Motor neuron (in vitro differentiated cells): ENCODE measurements at regions not wholly inside any gene's neighbourhood (a gene's known extent, or its start where the extent isn't known, plus 50 kb on each side); places are given as distances from the start of the nearest gene placed in this dataset.
A peak's percentile ranks its signal among the peaks of the same experiment; 100 is the strongest.
"Not testable (repeated sequence)": the region's sequence is repeated elsewhere in the genome, so short reads cannot be mapped to it uniquely, and the experiment has no call there.

Source experiments
- ATAC-seq, 8 experiments: fragments of 200-7000 bp; cut with Tn5 transposase; replicated peaks in 6 of 8; 2 replicates each; pipeline ENCODE4 v1.8.0; 2021; ENCODE audit warnings: mild to moderate bottlenecking in 8 of 8, moderate library complexity in 8 of 8
- H3K27ac ChIP-seq, 2 donors: fragments of 250-450 bp; sonication (Bioruptor Pico); 2 replicates each; pipeline ENCODE4 v1.9.0; 2021; ENCODE audit warnings: antibody characterized with exemption in 2 of 2, mild to moderate bottlenecking in 2 of 2, moderate library complexity in 1 of 2
- H3K4me1 ChIP-seq, 2 donors: fragments of 250-450 bp; sonication (Bioruptor Pico); replicated peaks in 1 of 2; 2 replicates each; pipeline ENCODE4 v1.6.1; 2021; ENCODE audit warnings: antibody characterized with exemption in 2 of 2, mild to moderate bottlenecking in 2 of 2, moderate library complexity in 1 of 2
- H3K4me3 ChIP-seq, 5 donors: fragments of 250-450 bp; sonication (Bioruptor Pico); 2 replicates each; pipeline ENCODE4 v1.9.0; 2021; ENCODE audit warnings: antibody characterized with exemption in 5 of 5, mild to moderate bottlenecking in 5 of 5, moderate library complexity in 4 of 5
- WGBS, 10 experiments: fragments of 450-650 bp; shearing (Covaris generic); methylation state at CpG; one replicate each; pipeline ENCODE4 v1.0.0; 2022; 5-methylcytosine and 5-hydroxymethylcytosine counted together
- in situ Hi-C, 9 experiments: fragments of 400-800 bp; cut with MboI; loops; one replicate each; pipeline ENCODE4 v1.15.0; 2021; ENCODE audit warnings: low sequenced_read_pairs in 9 of 9, low pct_unique_long_range_greater_than_20kb in 2 of 9; ENCODE audit not compliant: unreplicated experiment in 9 of 9

DNA sequence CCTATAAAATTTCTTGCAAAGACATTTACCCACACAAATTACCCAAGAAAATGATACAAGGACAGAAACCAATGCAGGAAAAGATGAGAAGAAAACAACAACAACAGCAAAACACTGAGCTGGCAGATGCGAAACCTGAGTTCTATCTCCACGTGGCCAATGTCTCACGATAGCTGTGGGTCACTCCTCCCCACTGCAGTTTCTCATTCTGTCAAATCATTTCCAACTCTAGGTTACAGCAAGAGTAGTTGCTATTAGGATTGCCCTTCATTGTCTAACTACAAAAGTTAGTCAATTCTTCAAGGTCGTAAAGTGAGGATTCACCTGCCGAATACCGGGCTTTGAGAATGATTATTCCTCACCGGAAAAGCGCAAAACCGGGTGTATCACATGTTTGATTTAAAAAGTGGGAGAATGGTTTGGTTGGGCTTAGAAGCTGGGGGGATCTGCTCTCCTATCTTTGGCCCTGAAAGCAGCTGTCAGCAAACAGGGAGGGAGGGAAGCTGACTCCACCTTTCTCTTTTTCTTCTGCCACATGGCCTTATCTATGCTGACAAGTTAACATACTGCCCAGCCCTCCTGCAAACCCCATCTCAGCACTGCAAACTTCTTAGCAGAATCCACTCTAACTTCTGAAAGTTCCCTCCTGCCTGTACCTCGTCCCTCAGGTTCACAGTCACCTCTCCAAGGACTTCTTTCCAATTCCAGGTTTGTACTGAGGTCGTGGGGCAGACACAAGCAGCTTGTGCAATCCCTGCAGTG is 473.0 kb downstream of the SOX11 start:
- WGBS, 10 experiments = 0 to 85% (median 68%) methylated on average over 2 to 11 of the region's 11 CpGs; no CpG with 5 or more reads in 1 of the 10 experiments
- in situ Hi-C loops = no loop called here
- peak in 1 of 8 experiments; percentile 37 for ATAC-seq
- Histone ChIP-seq H3K4me3 (no peak overlapping the region), H3K4me1 (peaks cover 3 to 12% of the 10 kb centered on the region in 2 donors), H3K27ac (no peak overlapping the region)

DNA sequence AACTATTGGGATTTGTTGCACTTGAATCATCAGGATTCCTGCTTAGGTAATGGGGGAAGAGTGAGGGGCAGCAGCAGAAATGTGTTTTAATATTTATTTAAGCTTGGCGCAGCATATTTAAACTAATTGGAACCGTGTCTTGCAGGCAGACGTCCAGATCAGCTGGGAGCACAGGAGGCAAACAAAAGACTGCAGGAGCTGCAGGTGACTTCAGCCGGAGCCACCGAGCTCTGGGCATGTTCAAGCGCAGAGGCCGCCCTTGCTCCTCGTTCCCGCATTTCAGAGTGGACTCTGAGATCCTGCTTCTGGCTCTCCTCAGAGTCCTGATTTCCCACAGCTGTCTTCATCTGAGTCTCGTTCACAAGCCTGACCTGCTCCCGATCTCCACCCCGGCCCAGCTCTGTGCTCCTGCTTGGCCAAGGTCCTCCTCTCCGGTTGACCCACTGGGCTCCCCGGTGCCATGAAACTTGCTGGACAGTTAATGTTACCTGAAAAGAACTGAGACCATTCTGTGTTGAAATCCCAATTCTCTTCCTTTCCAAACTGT is 475.5 kb downstream of the SOX11 start:
- no peak for ATAC-seq
- Histone ChIP-seq H3K27ac (no peak overlapping the region), H3K4me1 (peaks cover 3 to 12% of the 10 kb centered on the region in 2 donors), H3K4me3 (no peak overlapping the region)
- WGBS, 10 experiments = 0 to 100% (median 89%) methylated on average over 1 to 9 of the region's 14 CpGs; no CpG with 5 or more reads in 1 of the 10 experiments
- in situ Hi-C loops = no loop called here

DNA sequence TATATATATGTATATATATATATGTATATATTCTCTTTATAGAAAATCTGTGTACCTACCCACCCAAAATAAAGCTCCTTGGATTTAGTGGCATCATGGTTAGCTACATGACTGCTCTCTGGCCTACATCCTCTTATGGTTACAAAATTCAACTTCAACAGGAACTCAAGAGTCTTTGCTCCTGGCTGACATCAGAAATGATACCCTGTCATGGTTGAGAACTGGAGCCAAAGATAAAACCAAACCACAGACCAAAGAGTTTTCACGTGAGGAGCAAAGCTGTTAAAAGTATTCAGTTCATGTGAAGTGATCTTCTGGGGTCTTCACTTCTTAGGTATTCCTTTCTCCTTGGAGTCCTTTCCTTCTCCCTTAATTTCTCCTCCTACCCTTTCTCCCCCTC is 476.3 kb downstream of the SOX11 start:
- in situ Hi-C loops = no loop called here
- H3K4me1 ChIP-seq = peaks cover 3 to 12% of the 10 kb centered on the region in 2 donors
- H3K27ac ChIP-seq = no peak overlapping the region
- no peak for ATAC-seq
- H3K4me3 ChIP-seq = no peak overlapping the region
- WGBS, 10 experiments = 0 to 88% (median 25%) methylated on average over 1 of the region's 1 CpG; no CpG with 5 or more reads in 6 of the 10 experiments

DNA sequence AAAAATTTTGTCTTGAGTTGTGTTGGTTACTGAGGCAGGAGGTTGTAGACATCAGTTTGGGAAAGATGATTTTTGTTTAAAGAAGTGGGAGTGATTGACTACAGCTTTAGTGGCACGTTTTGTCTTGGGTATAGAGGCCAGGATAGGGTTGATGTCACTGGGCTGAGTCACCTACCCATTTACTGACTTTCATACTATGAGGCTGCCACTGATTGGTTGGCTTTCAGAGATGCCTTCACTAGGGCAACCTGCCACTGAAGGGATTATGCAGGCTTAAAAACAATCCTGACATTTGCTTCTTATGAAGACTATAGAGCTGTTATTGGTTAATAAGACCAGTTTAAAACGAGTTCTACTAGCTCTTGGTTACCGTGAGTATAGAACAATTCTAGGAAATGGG is 479.1 kb downstream of the SOX11 start:
- in situ Hi-C loops = no loop called here
- Histone ChIP-seq H3K4me3 (no peak overlapping the region), H3K4me1 (no peaks in the 10 kb centered on the region), H3K27ac (no peak overlapping the region)
- 13 to 89% (median 52%) methylated on average over 1 to 3 of the region's 3 CpGs; no CpG with 5 or more reads in 2 of the 10 experiments for WGBS, 10 experiments
- peak in 3 of 8 experiments; percentile 26 to 80 (median 69) for ATAC-seq

DNA sequence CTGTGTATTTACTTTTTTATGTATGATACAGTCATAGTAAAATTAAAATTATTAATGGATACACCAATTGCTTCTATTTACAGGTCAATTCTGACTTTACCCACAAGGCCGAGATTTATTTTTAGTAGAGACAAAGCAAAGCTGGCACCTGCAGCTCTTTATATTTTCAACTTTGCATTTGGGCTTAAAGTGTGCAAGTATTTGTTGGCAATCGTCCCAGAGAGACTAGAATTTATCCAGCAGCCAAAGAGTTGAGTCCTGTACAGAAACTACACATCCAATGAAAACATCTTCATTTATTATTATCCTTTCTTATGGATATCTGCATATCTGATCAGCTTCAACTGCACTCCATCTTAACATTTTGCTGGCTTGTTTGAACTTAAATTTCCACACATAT is 485.6 kb downstream of the SOX11 start:
- ATAC-seq = no peak
- in situ Hi-C loops = no loop called here
- no peaks in the 10 kb centered on the region for H3K4me1 ChIP-seq
- no peak overlapping the region for H3K27ac ChIP-seq
- no peak overlapping the region for H3K4me3 ChIP-seq
- 7 to 100% (median 67%) methylated on average over 1 to 2 of the region's 2 CpGs; no CpG with 5 or more reads in 1 of the 10 experiments for WGBS, 10 experiments

DNA sequence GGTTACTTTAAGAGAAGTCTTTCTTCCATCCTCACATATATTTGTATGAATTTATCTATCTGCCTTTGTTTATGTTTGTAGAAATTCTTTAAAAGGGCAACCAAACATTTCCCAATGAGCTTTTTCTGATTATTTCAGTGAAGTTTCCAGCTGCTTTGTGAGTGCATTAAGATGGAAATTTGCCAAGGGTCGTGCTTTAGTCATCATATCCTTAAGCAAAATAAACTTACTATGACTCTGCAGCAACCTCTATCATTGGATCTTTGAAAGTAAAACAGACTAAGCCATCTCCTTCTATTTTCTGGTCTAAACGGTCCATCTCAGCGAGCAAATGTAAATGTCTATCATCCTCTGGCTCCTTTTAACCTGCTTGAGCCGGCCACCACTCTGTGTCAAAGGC is 489.3 kb downstream of the SOX11 start:
- H3K4me3 ChIP-seq = no peak overlapping the region
- no peak for ATAC-seq
- peaks cover 3 to 7% of the 10 kb centered on the region in 2 donors for H3K4me1 ChIP-seq
- H3K27ac ChIP-seq = no peak overlapping the region
- 0 to 80% (median 51%) methylated on average over 1 to 4 of the region's 4 CpGs; no CpG with 5 or more reads in 1 of the 10 experiments for WGBS, 10 experiments
- in situ Hi-C loops = no loop called here

DNA sequence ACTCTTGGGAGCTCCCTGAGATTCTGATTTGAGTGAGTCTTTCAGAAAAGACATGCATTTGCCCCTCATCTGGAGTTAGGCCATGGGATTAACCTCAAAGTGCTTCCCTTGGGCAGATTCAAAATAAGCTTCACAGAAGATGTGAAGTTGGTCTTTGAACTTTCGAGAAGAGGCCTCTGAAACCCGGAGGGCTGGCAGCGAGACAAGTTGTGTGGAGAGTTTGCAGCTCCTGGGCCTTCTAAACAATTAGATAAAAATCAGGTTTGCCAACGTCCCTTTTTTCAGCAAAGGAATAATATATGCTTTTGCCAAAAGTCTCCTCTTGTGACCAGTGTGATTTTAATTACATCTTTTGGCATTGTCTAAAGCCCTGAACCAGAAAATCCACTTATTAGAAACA is 489.7 kb downstream of the SOX11 start:
- Histone ChIP-seq H3K27ac (no peak overlapping the region), H3K4me1 (peaks cover 6 to 7% of the 10 kb centered on the region in 2 donors), H3K4me3 (no peak overlapping the region)
- WGBS, 10 experiments = 0 to 96% (median 33%) methylated on average over 1 to 4 of the region's 4 CpGs; no CpG with 5 or more reads in 1 of the 10 experiments
- in situ Hi-C loops = no loop called here
- no peak for ATAC-seq

DNA sequence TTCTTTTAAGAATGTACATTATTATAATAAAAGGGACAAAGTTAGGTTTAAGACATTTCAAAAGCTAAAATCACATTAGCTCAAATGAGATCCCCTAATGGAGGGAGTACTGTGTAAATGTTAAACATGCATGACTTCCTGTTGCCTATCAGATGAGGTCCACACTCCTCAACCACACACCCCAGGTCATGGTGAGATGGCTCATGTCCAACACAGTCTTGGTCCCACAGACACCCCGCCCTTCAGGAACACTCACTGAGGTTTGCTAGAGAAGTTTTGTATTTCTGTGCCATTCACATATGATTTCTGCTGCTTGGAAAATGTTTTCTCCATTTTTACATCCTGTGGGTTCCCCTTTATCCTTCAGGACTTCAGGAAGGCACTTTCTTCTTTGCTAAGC is 491.0 kb downstream of the SOX11 start:
- no peak overlapping the region for H3K27ac ChIP-seq
- H3K4me1 ChIP-seq = peaks cover 7 to 13% of the 10 kb centered on the region in 2 donors
- 100% methylated on average over 1 of the region's 1 CpG; no CpG with 5 or more reads in 9 of the 10 experiments for WGBS, 10 experiments
- in situ Hi-C loops = no loop called here
- H3K4me3 ChIP-seq = no peak overlapping the region
- no peak for ATAC-seq

DNA sequence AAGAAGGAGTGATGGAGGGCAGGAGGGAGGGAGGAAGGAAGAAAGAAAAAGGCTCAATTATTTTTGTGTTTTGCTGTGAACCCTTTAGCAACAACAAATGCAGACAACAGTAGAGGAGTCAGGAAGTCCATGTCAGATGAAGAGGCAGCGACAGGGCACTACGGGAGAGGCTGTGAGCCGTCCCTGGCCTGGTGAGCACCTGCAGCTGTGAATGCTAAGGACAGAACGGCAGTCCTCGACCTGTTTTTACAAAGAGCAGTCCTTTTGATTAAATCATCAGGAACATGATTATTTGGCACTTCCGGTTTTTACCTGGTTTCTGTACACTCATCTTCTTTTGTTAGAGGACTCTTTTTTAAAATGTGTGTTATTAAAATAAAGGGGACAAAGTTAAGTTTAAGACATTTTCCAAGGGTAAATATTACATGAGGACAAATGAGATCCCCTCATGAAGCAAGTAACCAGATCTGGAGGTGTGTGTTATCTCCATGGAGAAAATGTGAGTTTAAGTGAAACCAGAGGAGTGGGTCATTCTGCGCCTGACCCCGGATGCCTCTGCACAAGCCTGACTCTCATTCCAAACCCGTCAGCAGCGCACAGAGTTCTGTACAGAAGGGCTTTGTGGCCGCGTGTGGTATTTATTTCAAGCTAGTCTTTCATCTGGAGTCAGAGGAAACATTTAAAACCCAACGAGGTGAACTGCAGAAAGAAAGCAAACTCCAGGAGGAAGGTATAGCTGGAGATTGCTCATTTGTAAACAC is 492.5 kb downstream of the SOX11 start:
- Histone ChIP-seq H3K4me1 (peaks cover 7 to 13% of the 10 kb centered on the region in 2 donors), H3K27ac (no peak overlapping the region), H3K4me3 (no peak overlapping the region)
- 8 to 84% (median 61%) methylated on average over 3 to 9 of the region's 13 CpGs; no CpG with 5 or more reads in 1 of the 10 experiments for WGBS, 10 experiments
- peak in 5 of 8 experiments; percentile 33 to 62 (median 39) for ATAC-seq
- in situ Hi-C loops = no loop called here

DNA sequence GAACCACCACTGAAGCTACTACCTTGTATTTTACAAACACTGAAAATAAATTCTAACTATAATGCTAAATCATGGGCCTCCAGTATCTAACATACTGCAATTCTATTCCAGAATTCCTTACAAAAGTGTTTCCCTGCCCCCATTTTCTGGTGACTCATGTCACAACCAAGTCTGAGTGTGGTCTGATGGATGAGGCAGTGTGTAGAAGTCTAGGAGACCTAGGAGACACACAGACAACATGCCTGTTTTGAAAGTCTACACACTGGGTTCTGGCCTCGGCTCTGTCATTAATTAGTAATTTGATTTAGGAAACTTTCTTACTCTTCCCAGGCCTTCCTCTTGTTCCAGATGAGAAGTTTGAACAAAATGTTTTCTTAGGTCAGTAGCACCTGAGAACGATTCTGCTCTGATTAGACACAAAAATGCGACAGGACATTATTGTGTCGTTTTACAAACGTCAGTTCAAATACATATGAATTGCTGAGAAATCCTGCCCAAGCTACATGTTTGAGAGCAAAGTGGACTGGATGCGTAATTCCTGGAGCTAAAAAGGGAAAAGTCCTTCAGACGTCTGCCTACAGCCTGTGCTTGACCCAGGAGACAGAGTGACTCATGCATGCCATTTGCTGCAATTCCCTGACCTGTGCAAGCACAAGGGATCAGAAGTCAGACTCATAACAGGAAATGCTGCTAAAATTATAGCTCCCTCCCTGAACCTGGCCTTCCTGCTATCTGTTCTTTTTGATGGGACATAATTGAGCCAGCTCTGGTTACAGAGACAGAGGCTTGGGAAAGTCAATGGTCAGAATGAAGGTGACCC is 494.4 kb downstream of the SOX11 start:
- Histone ChIP-seq H3K4me3 (no peak overlapping the region), H3K27ac (no peak overlapping the region), H3K4me1 (peaks cover 7 to 13% of the 10 kb centered on the region in 2 donors)
- WGBS, 10 experiments = 0 to 84% (median 66%) methylated on average over 1 to 7 of the region's 7 CpGs
- peak in 6 of 8 experiments; percentile 66 to 95 (median 90) for ATAC-seq
- in situ Hi-C loops = no loop called here

DNA sequence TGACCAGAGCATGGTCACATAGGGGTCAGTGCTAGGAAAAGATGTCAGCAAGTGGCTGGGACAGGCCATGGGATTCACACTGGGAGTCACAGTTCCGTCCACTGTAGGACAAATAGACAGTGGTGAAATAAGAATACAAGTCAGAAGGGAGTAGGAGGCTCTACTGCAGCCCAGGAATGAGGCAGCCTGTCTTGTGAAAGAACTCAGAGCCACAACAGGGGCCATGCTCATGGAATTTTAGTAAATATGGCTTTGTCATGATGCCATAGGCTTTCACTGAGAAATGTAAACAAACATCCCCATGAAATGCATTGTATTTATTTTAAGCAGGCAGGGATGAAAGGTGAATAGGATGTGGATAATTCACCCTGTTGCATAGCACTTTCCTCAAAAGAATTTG is 504.3 kb downstream of the SOX11 start:
- WGBS, 10 experiments = 0 to 100% (median 79%) methylated on average over 1 of the region's 1 CpG; no CpG with 5 or more reads in 4 of the 10 experiments
- no peaks in the 10 kb centered on the region for H3K4me1 ChIP-seq
- H3K4me3 ChIP-seq = no peak overlapping the region
- in situ Hi-C loops = no loop called here
- ATAC-seq = peak in 2 of 8 experiments; percentile 17 to 83
- no peak overlapping the region for H3K27ac ChIP-seq

DNA sequence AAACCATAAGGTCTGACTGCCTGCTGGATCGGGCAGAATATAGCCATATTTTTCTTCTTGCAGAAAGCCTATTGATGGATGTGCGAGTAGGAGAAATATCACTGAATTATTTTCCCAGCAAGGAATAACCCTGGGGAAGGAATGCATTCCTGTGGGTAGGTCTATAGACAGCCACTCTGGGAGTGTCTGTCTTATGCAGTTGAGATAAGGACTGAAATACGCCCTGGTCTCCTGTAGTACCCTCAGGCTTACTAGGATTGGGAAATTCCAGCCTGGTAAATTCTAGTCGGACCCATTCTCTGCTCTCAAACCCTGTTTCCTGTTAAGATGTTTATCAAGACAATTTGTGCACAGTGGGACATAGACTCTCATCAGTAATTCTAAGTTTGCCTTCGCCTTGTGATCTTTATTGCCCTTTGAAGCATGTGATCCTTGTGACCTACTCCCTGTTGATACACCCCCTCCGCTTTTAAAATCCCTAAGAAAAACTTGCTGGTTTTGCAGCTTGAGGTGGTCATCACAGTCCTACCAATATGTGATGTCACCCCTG is 506.3 kb downstream of the SOX11 start:
- ATAC-seq, H3K4me1 ChIP-seq, H3K27ac ChIP-seq, H3K4me3 ChIP-seq, in situ Hi-C loops: not testable (repeated sequence)
- 2 to 96% (median 56%) methylated on average over 2 to 5 of the region's 6 CpGs; no CpG with 5 or more reads in 1 of the 10 experiments for WGBS, 10 experiments
